Heart left ventricle (tissue), 16 donors: ENCODE measurements at regions not wholly inside any gene's neighbourhood (a gene's known extent, or its start where the extent isn't known, plus 50 kb on each side); places are given as distances from the start of the nearest gene placed in this dataset.

Experiments used
- ATAC-seq, 4 donors: fragments of 200-7000 bp; cut with Tn5 transposase; one replicate each; pipeline ENCODE4 v1.9.1; 2020 to 2022; ENCODE audit warnings: moderate library complexity in 4 of 4, mild to moderate bottlenecking in 3 of 4, moderate number of reproducible peaks in 1 of 4
- DNase-seq, 5 donors: peaks; one replicate each; pipeline ENCODE4 v3.0.0-alpha.2; 2020
- H3K27ac ChIP-seq, 12 donors: fragments of 200-600 bp; sonication (generic) in 4 of 12; one replicate each; pipeline versions ENCODE4 v1.5.0 to v1.8.0; 2016 to 2022; ENCODE audit warnings: mild to moderate bottlenecking in 2 of 12
- H3K27me3 ChIP-seq, 9 donors: fragments of 200-600 bp; sonication (generic) in 2 of 9; one replicate each; pipeline versions ENCODE4 v1.5.1 to v1.8.0; 2016 to 2022; ENCODE audit warnings: mild to moderate bottlenecking in 3 of 9
- H3K36me3 ChIP-seq, 9 donors: fragments of 200-600 bp; sonication (generic) in 2 of 9; one replicate each; pipeline versions ENCODE4 v1.5.0 to v1.8.0; 2018 to 2022; ENCODE audit warnings: mild to moderate bottlenecking in 2 of 9
- H3K4me1 ChIP-seq, 12 donors: fragments of 200-600 bp; sonication (generic) in 4 of 12; one replicate each; pipeline versions ENCODE4 v1.5.0 to v1.8.0; 2016 to 2022; ENCODE audit warnings: mild to moderate bottlenecking in 3 of 12
- H3K4me3 ChIP-seq, 12 donors: fragments of 200-600 bp; sonication (generic) in 4 of 12; one replicate each; pipeline versions ENCODE4 v1.5.0 to v1.8.0; 2017 to 2022; ENCODE audit warnings: mild to moderate bottlenecking in 9 of 12, moderate library complexity in 4 of 12
- H3K9me3 ChIP-seq, 12 donors: fragments of 200-600 bp; sonication (generic) in 4 of 12; one replicate each; pipeline versions ENCODE4 v1.5.0 to v1.8.0; 2016 to 2022; ENCODE audit warnings: mild to moderate bottlenecking in 1 of 12
- POLR2A ChIP-seq, 2 donors: fragments of 450-650 bp; IDR thresholded peaks; one replicate each; pipeline ENCODE4 v1.6.1; 2017; ENCODE audit warnings: antibody characterized with exemption in 2 of 2, mild to moderate bottlenecking in 2 of 2, moderate library complexity in 2 of 2
- WGBS, 4 donors: extraction: QIAGEN DNeasy Blood & Tissue Kit in 2 of 4; methylation state at CpG; one replicate each; pipeline versions ENCODE4 v1.1.5 to v1.1.7; 2013 to 2018; 5-methylcytosine and 5-hydroxymethylcytosine counted together
- intact Hi-C, 10 donors: fragments of 100-400 bp; cut with DNase I; formaldehyde crosslinking; loops; one replicate each; pipeline versions ENCODE4 v1.11.1 to v1.14.2; 2022
- TF ChIP-seq, protein P1 (sequence below), 12 donors: fragments of 200-600 bp; sonication (generic) in 4 of 12; IDR thresholded peaks; one replicate each; pipeline versions ENCODE4 v1.5.0 to v1.8.0; 2018 to 2022; ENCODE audit warnings: antibody characterized with exemption in 12 of 12, mild to moderate bottlenecking in 5 of 12
- donor health status: ischemic (EF 13 %, LVEDD 7.1; RV severe dilation, severe dysfunction).
- donor health status: healthy with polysubstance abuse.
- donor health status: DM: no; HTN: yes; CAD: no.
- donor health status: DM: no; HTN: no; CAD: no.
- donor health status: ischemic (EF 25% LVEDD 6.9; RV normal size, moderate dysfunction).
- donor health status: ischemic (EF 25% LVEDD 5.7; RV mildly dilated, moderate dysfunction).
- donor health status: healthy.
- donor health status: DM: yes; HTN: yes; CAD: no.
- donor health status: ischemic (EF 35%, LVEDD 5.7; RV mildly dilated, moderate dysfunction).
- donor health status: nonischemic (EF 11% LVEDD 7.7; RV severe dilation, severe dysfunction).
- donor health status: DM: yes; HTN: yes; CAD: no.
- donor health status: PGD.
- donor health status: ischemic (EF 29% LVEDD 5.4; RV normal size, mild dysfunction).
- donor health status: nonischemic (EF 23%, LVEDD 6.1; RV moderate dilation, normal function).

DNA sequence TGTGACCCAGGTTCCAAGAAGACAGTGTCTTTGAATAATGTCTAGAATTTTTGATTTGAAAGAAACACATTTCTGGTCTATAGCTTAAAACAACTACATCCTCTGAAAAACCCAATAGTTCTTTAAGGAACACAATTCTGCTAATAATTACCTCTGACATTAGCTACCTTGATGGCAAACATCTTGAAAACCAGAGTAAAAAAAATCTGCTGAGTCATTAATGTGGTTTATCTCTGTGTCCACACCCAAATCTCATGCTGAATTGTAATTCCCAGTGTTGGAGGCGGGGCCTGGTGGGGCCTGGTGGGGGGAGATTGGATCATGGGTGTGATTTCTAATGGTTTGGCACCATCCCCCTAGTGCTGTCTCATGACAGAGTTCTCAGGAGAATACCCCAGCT is 1233.8 kb downstream of the NLGN4X start:
- Histone ChIP-seq H3K27ac (no peak overlapping the region), H3K4me3 (no peak overlapping the region), H3K27me3 (no peaks in the 10 kb centered on the region), H3K4me1 (no peaks in the 10 kb centered on the region), H3K9me3 (peaks cover 0 to 5% (median 0%) of the 10 kb centered on the region in 12 donors), H3K36me3 (no peaks in the 10 kb centered on the region)
- 73 to 88% (median 82%) methylated on average over 1 of the region's 1 CpG for WGBS, 4 donors
- ATAC-seq = no peak
- TF ChIP-seq, protein P1, sequence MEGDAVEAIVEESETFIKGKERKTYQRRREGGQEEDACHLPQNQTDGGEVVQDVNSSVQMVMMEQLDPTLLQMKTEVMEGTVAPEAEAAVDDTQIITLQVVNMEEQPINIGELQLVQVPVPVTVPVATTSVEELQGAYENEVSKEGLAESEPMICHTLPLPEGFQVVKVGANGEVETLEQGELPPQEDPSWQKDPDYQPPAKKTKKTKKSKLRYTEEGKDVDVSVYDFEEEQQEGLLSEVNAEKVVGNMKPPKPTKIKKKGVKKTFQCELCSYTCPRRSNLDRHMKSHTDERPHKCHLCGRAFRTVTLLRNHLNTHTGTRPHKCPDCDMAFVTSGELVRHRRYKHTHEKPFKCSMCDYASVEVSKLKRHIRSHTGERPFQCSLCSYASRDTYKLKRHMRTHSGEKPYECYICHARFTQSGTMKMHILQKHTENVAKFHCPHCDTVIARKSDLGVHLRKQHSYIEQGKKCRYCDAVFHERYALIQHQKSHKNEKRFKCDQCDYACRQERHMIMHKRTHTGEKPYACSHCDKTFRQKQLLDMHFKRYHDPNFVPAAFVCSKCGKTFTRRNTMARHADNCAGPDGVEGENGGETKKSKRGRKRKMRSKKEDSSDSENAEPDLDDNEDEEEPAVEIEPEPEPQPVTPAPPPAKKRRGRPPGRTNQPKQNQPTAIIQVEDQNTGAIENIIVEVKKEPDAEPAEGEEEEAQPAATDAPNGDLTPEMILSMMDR (IDR thresholded peaks at IDR 0.05) = no peak
- TF ChIP-seq POLR2A (IDR thresholded peaks at IDR 0.05) = no peak
- intact Hi-C loops = no loop called here
- no peak for DNase-seq

DNA sequence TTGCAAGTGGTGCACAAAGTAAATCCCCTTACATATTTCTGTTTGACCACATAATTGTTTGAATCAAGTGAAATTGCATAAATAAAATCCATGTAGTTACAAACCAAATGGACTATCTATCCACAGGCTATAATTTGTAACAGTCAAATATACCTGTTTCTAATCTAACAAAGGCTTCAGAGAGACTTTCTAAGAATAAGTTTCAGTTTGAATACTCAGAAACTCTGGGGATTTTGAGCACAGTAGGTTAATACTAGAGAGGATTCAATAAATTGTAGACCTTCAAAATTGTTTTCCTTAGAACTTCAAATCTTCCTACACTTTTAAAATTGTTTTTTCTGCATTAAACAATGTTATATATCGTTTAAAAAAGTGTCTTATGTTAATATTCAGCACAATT is 1250.1 kb downstream of the NLGN4X start:
- intact Hi-C loops = no loop called here
- 47 to 67% (median 54%) methylated on average over 1 of the region's 1 CpG for WGBS, 4 donors
- Histone ChIP-seq H3K27me3 (no peaks in the 10 kb centered on the region), H3K36me3 (no peaks in the 10 kb centered on the region), H3K9me3 (no peaks in the 10 kb centered on the region), H3K27ac (no peak overlapping the region), H3K4me1 (no peaks in the 10 kb centered on the region), H3K4me3 (no peak overlapping the region)
- no peak for ATAC-seq
- no peak for TF ChIP-seq POLR2A (IDR thresholded peaks at IDR 0.05)
- TF ChIP-seq, protein P1 (IDR thresholded peaks at IDR 0.05) = no peak
- DNase-seq = no peak

DNA sequence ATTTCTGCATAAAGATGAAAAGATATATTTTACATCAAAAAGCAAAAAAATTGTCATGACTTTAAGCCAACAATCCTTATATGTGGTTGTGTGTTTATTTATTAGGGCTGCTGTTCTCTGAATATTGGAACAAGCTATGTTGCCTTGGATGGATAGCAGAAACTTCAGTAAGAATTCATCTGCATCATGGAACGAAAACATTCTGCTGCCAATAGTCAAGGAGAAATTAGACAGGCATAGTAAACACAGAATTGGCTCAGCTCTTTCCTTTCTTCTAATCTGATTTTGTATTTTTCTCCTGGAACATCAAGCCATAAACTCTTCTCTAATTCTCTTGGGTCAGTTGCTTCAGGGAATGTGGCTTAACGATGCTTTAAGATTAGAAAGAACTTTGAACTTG is 1257.0 kb downstream of the NLGN4X start:
- Histone ChIP-seq H3K4me3 (no peak overlapping the region), H3K27me3 (no peaks in the 10 kb centered on the region), H3K4me1 (no peaks in the 10 kb centered on the region), H3K36me3 (no peaks in the 10 kb centered on the region), H3K27ac (no peak overlapping the region), H3K9me3 (peaks cover 0 to 10% (median 0%) of the 10 kb centered on the region in 12 donors)
- DNase-seq (no peak), ATAC-seq (no peak)
- intact Hi-C loops = no loop called here
- TF ChIP-seq, protein P1 (IDR thresholded peaks at IDR 0.05) = no peak
- no peak for TF ChIP-seq POLR2A (IDR thresholded peaks at IDR 0.05)
- WGBS, 4 donors = 57 to 70% (median 69%) methylated on average over 2 of the region's 2 CpGs

DNA sequence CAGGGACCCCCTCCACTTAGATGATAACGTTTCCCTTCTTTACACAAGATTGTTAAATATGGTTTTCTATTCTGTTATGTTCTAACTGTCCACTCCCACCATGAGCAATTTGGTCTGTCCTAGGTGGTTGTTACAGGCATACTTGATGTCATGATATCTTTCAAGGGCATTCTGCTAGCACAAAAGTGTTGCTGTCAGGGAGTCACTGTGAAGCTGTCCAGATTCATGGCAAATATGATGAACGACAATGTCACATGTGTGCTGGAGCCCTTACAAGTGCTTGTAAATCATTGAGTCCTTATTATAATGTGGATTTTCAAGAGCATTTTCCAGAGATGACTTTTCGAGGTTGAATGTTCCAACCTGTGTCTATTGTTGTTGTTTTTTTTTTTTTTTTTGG is 1250.7 kb upstream of the PRKX start:
- ATAC-seq (no peak), DNase-seq (no peak)
- no peaks in the 10 kb centered on the region for H3K27me3 ChIP-seq
- 30 to 39% (median 36%) methylated on average over 3 of the region's 3 CpGs for WGBS, 4 donors
- no peaks in the 10 kb centered on the region for H3K36me3 ChIP-seq
- H3K27ac ChIP-seq = no peak overlapping the region
- no peaks in the 10 kb centered on the region for H3K4me1 ChIP-seq
- peaks cover 0 to 10% (median 0%) of the 10 kb centered on the region in 12 donors for H3K9me3 ChIP-seq
- no peak overlapping the region for H3K4me3 ChIP-seq
- intact Hi-C loops = no loop called here
- TF ChIP-seq POLR2A (IDR thresholded peaks at IDR 0.05) = no peak
- TF ChIP-seq, protein P1 (IDR thresholded peaks at IDR 0.05) = no peak
